LNCaP clone FGC (cell line): ENCODE measurements at regions not wholly inside any gene's neighbourhood (a gene's known extent, or its start where the extent isn't known, plus 50 kb on each side); places are given as distances from the start of the nearest gene placed in this dataset.

ENCODE experiments used
- DNase-seq: peaks from one replicate; pipeline ENCODE4 v3.0.0-alpha.2; 2011; ENCODE audit warnings: low read depth
- H3K4me3 ChIP-seq: 2 replicates; pipeline ENCODE4 v1.5.1; 2011; ENCODE audit warnings: mild to moderate bottlenecking, low read depth, low read length, control low read depth
- TF ChIP-seq, protein P1 (sequence below): IDR thresholded peaks from 2 replicates; pipeline ENCODE4 v1.5.1; 2012; ENCODE audit warnings: mild to moderate bottlenecking; ENCODE audit not compliant: control insufficient read depth, insufficient read depth; ENCODE audit errors: extremely low read depth

GRCh38 chr21:16540966-16541727, 811.4 kb downstream of the USP25 start:
- no peak for DNase-seq
- TF ChIP-seq, protein P1, sequence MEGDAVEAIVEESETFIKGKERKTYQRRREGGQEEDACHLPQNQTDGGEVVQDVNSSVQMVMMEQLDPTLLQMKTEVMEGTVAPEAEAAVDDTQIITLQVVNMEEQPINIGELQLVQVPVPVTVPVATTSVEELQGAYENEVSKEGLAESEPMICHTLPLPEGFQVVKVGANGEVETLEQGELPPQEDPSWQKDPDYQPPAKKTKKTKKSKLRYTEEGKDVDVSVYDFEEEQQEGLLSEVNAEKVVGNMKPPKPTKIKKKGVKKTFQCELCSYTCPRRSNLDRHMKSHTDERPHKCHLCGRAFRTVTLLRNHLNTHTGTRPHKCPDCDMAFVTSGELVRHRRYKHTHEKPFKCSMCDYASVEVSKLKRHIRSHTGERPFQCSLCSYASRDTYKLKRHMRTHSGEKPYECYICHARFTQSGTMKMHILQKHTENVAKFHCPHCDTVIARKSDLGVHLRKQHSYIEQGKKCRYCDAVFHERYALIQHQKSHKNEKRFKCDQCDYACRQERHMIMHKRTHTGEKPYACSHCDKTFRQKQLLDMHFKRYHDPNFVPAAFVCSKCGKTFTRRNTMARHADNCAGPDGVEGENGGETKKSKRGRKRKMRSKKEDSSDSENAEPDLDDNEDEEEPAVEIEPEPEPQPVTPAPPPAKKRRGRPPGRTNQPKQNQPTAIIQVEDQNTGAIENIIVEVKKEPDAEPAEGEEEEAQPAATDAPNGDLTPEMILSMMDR, result no peak
- no peak overlapping the region for H3K4me3 ChIP-seq

DNA sequence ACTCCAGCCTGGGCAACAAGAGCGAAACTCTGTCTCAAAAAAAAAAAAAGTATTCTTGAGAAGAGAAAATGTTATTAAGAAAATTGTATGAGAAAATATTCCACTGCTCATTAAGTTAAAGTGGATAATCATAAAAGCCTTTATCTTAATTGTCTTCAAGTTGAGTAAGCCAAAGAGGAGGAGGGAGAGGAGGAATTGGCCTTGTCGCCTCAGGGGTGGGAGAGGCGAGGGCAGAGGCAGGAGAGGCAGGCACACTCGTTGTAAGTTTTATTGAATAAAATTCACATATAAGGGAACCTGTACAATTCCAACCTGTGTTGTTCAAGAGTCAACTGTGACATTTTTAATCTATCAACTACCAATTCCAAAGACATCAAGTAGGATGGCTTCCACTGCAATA, 820.3 kb downstream of the USP25 start:
- TF ChIP-seq, protein P1, result no peak
- no peak for DNase-seq
- no peak overlapping the region for H3K4me3 ChIP-seq

DNA sequence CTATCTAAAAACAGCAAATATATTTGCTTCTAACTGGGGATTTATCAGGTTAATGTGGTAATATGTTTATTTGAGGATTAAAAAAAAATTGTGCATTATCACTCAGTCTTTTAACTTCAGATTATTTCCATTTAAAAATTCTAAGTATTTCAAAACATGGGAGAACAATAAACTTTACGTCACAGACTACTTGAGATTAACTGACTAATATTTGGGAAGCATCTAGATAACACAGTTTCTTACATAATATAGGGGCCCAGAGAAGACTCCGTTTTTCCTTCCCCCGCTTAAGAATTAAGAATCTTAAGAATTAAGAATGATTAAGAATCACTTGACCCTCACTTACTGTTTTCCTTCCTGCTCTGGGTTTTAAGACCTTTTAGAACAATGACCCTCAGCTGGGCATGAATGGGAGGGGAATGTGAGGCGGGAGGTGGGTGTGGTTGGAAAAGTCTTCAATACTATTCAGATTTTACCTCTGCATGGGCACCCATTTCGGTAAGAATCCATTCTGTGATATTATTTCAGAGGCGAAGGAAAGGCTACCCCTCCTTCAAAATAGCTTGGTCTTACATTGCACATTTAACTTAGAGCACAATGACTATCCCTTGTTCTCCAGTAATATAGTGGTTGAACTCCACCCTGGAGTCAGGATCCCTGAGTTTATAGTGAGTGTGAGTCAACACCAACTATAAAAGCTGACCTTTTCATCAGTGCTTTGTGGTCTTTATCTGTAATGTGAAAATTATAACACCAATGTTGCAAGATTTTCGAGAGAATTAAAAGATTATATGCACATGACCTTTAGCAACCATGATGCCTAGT, 821.3 kb downstream of the USP25 start:
- no peak overlapping the region for H3K4me3 ChIP-seq
- DNase-seq, result no peak
- TF ChIP-seq, protein P1, result no peak

DNA sequence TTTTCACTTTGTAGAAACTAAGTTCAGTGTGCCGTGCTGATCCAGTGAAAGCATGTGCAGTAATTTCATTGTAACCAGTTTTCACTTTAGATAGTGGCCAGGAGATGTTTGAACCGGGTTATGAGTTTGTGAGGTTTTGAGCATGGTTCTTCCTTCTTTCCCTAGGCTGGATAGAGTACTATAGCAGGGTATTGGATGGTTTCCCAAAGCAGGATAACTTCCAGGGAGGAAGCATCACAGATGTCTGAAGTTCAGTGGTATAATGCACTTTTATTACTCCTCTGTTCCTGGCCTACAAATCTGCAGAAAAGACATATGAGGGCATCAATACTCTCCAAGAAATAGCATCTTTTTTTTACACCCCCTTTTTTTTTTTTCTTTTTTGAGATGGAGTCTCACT, 823.1 kb downstream of the USP25 start:
- TF ChIP-seq, protein P1, result no peak
- no peak for DNase-seq
- H3K4me3 ChIP-seq, result no peak overlapping the region

GRCh38 chr21:16554503-16554902, 824.7 kb downstream of the USP25 start:
- TF ChIP-seq, protein P1, result no peak
- H3K4me3 ChIP-seq, result no peak overlapping the region
- DNase-seq, result no peak

DNA sequence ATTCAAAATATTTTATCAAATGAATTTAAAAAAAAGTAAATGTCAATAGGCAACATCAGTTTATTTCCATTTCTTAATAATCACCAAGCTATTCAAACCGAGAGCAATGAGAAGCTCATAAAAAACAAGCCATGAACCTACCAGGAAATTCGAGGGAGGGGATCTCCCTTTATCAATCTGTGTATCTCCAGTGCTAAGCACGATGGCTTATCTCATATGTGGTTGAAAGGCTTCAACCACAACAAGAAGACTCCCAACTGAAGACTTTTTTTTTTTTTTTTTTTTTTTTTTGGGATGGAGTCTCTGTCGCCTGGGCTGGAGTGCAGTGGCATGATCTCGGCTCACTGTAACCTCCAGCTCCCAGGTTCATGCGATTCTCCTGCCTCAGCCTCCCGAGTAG, 833.3 kb downstream of the USP25 start:
- TF ChIP-seq, protein P1, result no peak
- H3K4me3 ChIP-seq, result no peak overlapping the region
- no peak for DNase-seq
